T-helper 1 cell (primary cell): ENCODE measurements at regions not wholly inside any gene's neighbourhood (a gene's known extent, or its start where the extent isn't known, plus 50 kb on each side); places are given as distances from the start of the nearest gene placed in this dataset.
A peak's percentile ranks its signal among the peaks of the same experiment; 100 is the strongest.
"Not testable (repeated sequence)": the region's sequence is repeated elsewhere in the genome, so short reads cannot be mapped to it uniquely, and the experiment has no call there.

Experiments
- DNase-seq, 5 donors: peaks; one replicate each; pipeline ENCODE4 v3.0.0-alpha.2; 2012 to 2020

GRCh38 chr10:129057856-129058663 is 409.0 kb upstream of the MGMT start:
- peak in 3 of 5 donors; percentile 27 to 75 (median 36) for DNase-seq

DNA sequence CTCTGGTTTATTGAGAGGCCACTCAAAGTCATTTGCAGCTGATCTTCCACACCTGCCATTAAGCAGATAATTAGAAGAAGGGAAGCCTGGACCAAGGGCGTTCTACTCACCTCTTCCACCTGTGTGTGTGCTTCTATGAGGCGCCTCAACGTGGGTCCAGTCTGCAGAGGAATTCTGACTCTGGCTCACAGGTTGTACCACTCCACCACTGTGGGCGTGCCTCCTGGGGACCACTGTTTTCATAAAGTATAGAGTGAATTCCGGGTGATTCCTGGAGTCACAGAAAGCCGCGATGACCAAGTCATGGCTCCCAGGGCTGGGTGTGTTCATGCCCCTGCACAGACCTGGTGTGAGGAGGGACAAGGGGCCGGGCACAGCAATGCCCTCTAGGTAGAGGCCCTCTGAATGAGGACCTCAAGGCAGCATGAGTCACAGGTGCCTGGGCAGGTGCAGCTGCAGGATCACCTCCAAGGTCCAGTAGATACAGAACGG is 408.3 kb upstream of the MGMT start:
- DNase-seq = no peak

- no peak for DNase-seq
These were observed 407.1 kb upstream of the MGMT start for GRCh38 chr10:129059977-129060376.

DNA sequence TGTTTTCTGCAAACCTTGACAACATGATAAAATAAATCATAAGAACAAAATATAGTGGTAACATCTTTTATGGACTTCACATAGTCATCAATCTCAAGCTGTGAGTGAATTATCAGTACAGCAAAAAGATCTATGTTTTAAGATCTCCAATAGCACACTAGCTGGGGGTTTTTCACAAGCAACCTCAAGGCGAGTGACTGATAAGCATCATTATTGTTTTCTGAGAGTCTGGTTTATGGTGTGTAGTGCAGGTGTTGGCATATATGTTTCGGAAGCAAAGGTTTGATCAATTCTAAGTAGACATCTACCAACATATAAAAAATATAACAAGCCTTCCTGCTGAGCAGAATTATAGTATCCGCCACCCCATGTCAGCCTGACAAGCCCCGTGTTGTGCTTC is 403.8 kb upstream of the MGMT start:
- no peak for DNase-seq

DNA sequence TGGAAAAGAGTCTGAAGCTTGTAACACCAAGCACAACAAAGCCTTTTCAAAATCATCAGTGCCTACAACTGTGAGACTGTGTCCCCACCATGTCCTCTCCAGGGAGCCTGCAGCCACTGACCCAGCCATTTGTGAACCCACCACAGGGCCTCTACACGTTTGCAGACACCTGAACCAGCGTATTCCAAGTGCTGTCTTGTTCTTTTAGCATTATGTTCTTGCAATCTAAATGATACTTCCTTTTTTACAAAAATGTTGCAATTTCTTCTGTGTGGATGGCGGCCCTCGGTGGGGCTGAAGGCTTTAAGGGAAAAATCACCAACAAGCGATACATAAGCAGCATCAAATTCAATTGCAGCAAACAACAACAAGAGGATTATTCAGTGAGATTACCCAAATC is 403.2 kb upstream of the MGMT start:
- DNase-seq = no peak

GRCh38 chr10:129066529-129066928 is 400.5 kb upstream of the MGMT start:
- not testable (repeated sequence) for DNase-seq

GRCh38 chr10:129071411-129071810 is 395.6 kb upstream of the MGMT start:
- DNase-seq = not testable (repeated sequence)

DNA sequence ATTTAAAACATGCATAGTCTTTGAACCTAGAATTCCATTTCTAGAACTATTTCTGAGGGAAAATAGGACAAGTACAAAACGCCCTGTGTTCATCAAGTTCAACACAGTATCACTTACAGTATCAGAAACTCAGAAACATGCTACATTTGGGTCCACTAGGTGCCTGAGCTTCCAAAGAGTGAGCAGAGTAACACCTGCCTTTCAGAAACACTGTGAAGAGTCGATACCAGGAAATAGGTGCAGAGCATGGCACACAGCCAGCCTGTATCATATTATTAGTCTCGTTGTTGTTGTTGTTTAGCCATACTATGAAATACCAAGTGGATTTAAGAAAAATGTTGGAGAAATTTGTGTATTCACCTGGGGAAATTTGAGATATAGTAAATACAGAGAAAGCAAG is 392.1 kb upstream of the MGMT start:
- DNase-seq = no peak

DNA sequence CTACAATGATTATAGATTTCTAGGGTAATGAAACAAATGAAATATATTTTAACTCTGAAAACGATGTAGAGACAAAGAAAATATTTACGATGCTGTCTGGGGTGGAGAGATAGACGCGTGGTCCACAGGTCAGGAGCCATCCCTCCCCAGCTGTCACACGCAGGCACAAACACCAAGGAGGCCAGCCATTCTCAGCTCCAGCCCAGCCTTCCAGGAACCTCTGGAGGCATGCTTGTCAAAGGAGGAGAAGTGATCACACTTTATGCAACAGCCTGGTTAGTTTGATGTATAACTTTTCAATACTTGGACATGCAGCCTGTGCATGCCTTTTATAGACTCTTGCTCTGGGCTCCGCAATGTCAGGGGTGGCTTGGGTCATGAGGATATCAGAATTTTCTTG is 391.5 kb upstream of the MGMT start:
- no peak for DNase-seq

DNA sequence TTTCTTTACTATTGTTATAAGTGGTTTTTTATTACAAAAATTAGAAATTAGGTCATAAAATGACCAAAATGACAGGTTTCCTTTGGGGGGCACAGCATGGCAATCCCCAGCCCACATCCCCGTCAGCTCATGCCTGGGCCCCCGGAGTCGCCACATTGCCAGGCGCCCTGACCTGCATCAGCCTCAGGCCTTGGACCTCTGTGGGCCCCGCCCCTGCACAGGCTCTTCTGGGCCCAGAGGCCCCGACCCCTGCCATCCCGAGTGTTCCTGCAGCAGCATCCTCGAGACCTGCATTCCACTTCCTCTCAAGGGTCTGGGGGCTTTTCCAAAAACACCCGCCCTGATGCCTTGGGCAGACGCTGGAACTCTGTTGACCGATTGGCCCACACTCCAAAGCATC is 391.1 kb upstream of the MGMT start:
- DNase-seq = no peak

- DNase-seq = no peak
These were observed 388.7 kb upstream of the MGMT start for GRCh38 chr10:129078346-129078745.

GRCh38 chr10:129078746-129079145 is 388.3 kb upstream of the MGMT start:
- no peak for DNase-seq

GRCh38 chr10:129079705-129080104 is 387.3 kb upstream of the MGMT start:
- no peak for DNase-seq

GRCh38 chr10:129085811-129086210 is 381.2 kb upstream of the MGMT start:
- no peak for DNase-seq

DNA sequence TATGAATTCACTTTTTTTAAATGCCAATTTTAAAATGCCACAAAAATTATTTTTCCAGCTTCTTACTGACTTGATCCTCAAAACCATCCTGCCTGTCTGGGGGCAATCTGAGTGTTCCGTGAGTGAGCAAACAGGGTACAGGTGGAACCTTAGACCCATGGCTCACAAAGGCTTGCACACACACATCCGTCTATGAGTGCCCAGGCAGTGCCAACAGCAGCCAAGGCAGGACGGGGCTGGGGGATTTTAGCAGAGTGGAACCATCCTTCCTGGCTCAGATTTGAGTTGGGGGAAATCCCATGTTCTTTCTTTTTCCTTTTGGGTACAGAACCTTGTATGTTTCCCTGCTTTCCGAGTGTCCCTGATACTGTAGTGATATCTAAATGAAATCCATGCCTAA is 377.7 kb upstream of the MGMT start:
- DNase-seq = no peak

- no peak for DNase-seq
These were observed 376.9 kb upstream of the MGMT start for GRCh38 chr10:129090165-129090564.

DNA sequence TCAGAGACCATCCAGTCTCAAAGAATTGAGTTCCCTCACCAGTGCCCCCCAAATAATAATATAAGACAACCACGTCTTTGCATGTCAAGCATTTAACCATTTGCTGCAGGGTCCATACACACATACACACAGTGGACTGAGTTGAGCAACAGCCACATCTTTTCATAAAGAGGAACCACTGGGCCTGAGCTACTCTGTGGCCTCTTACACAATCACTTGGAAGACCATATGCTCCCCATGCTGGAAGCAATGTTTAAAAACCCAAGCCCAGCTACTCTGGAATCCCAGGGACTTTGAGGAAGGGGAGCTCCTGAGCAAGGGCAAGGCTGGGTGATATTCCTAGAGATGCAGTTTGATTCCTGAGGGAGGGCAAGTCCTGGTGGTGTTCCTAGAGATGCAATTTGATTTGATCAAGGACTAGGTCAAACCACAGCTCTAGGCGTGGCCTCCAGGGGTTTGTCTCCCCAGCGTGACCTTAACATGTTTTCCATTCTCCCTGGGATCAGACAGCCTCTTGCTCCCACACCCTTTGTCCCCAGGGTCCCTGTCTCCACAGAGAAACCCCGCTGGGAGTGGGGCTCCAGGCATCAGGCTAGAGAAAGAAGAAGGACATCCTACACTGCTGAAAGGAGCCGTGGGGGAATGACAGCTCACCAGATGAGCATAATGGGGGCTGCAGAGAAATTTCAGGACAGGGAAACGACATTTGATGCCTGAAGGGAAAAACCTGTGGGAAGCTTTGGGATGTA is 376.2 kb upstream of the MGMT start:
- no peak for DNase-seq

- no peak for DNase-seq
These were observed 373.4 kb upstream of the MGMT start for GRCh38 chr10:129093641-129094040.

DNA sequence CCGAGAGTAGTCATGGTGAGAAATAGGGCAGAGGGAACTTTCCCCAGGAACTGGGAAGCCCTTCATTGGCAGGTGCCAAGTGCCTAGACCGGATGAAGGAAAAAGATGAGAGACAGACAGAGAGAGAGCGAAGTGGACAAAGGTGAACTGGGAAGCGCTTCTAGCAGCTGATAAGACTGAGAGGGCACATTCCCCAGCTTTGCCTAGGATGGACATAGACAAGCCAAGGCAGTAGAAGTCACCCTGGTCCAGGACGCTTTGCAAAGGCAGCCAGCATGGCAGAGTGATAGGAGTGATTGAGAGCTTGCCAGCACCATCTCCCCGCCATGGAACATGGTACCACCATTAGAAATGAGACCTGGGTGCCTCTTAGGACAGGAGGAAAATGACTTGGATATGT is 372.8 kb upstream of the MGMT start:
- no peak for DNase-seq

GRCh38 chr10:129094861-129095260 is 372.2 kb upstream of the MGMT start:
- no peak for DNase-seq

DNA sequence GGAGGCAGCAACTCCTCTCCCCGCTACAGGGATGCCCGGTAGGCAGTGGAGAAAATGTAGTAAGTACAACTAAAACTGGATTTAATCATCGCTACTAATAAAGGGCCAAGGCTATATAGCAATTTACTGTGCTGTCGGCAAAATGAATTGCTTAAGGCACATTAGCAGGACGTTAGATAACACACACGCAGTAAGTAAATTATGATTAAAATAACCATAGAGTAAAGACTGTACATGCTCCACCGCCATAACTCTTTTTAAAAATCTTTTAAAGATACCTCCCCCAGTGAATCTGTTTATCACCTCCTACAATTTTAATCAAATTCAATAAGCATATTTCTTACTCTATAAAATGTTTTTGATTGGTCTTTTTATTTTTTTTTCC is 371.4 kb upstream of the MGMT start:
- no peak for DNase-seq

DNA sequence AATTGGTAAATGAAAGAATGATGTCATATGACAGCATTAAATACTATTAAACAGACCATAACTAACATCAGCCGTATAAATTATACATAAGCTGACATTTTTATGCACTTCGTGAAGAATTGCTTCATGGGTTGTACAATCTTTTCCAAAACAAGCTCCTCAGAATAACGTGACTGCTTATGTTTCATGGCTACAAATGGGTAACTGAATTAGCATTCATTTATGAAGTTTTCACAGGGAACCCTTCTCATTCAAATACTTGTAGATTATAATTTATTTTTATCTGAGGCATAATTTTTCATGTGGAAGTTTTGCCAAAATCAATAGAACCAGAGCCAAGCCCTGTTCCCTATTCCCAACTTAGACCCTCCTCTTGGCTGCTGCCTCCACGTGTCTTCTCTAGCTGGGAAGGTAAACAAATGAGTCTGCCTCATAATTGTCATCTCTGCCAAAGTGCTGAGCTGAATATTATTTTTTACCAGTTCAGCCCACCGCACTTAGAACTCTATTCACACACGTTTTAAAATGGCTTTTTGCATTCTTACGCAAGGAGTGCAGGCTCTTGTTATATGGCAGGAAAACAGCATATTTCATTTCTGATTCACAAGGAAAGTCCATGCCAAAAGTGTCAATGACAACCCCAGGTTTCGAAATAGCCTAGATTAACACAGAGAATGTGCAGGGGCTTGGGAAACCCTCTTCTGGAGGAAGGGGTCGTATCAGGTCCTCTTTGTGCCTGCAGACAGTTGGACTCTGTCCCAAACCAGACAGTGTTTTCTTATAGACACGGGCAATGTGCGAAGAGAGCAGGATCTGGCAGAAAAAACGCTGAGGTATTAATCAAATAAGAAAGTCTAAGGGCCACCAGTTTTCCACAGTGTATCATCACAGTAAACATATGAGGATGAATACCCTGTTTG is 370.7 kb upstream of the MGMT start:
- no peak for DNase-seq

- DNase-seq = no peak
These were observed 369.2 kb upstream of the MGMT start for GRCh38 chr10:129097776-129098330.
